Fibroblast of skin of right biceps (primary cell): ENCODE measurements at regions not wholly inside any gene's neighbourhood (a gene's known extent, or its start where the extent isn't known, plus 50 kb on each side); places are given as distances from the start of the nearest gene placed in this dataset.

Experiments
- DNase-seq: peaks from one replicate; pipeline ENCODE4 v3.0.0-alpha.2; 2013

- DNase-seq: no peak
These were observed 57.6 kb upstream of the MRPS22 start for GRCh38 chr3:139286241-139286640.

GRCh38 chr3:139286825-139287224, 57.0 kb upstream of the MRPS22 start:
- no peak for DNase-seq

GRCh38 chr3:139287557-139287956, 56.3 kb upstream of the MRPS22 start:
- no peak for DNase-seq

- DNase-seq: no peak
These were observed 55.5 kb upstream of the MRPS22 start for GRCh38 chr3:139288266-139288821.

GRCh38 chr3:139289860-139290524, 53.8 kb upstream of the MRPS22 start:
- DNase-seq: no peak

- DNase-seq: no peak
These were observed 52.4 kb upstream of the MRPS22 start for GRCh38 chr3:139291276-139292051.

GRCh38 chr3:139292192-139292591, 51.6 kb upstream of the MRPS22 start:
- DNase-seq: no peak

GRCh38 chr3:139292711-139293664, 50.8 kb upstream of the MRPS22 start:
- DNase-seq: no peak

- no peak for DNase-seq
These were observed 50.2 kb upstream of the MRPS22 start for GRCh38 chr3:139293665-139294023.
